ENCODE measurements at regions not wholly inside any gene's neighbourhood (a gene's known extent, or its start where the extent isn't known, plus 50 kb on each side); places are given as distances from the start of the nearest gene placed in this dataset.

- intact Hi-C loops (cut with DNase I), result no loop called here
- ATAC-seq, result no peak
Observed at GRCh38 chr9:2925016-2925415, 81.1 kb upstream of the PUM3 start.

GRCh38 chr9:2924380-2924768, 80.5 kb upstream of the PUM3 start:
- Histone ChIP-seq H3K27ac (no peak overlapping the region), H3K9me3 (no peaks in the 10 kb centered on the region), H3K4me3 (no peak overlapping the region), H3K27me3 (ENCODE audit: low read depth) (no peaks in the 10 kb centered on the region), H3K36me3 (no peaks in the 10 kb centered on the region), H3K4me1 (no peaks in the 10 kb centered on the region)
- no peak for TF ChIP-seq CTCF (IDR thresholded peaks at IDR 0.05)
- no peak for DNase-seq
- intact Hi-C loops (cut with DNase I), result no loop called here
- no peak for ATAC-seq

More at GRCh38 chr9:2925016-2925415, 81.1 kb upstream of the PUM3 start:
- Histone ChIP-seq H3K36me3 (no peaks in the 10 kb centered on the region), H3K9me3 (no peaks in the 10 kb centered on the region), H3K4me1 (no peaks in the 10 kb centered on the region), H3K27ac (no peak overlapping the region), H3K4me3 (no peak overlapping the region), H3K27me3 (ENCODE audit: low read depth) (no peaks in the 10 kb centered on the region)
- DNase-seq, result no peak
- TF ChIP-seq CTCF (IDR thresholded peaks at IDR 0.05), result no peak

- no peak overlapping the region for H3K27ac ChIP-seq
- no peaks in the 10 kb centered on the region for H3K36me3 ChIP-seq
- DNase-seq, result no peak
Observed at GRCh38 chr9:2923766-2924379, 80.0 kb upstream of the PUM3 start.

GRCh38 chr9:2919347-2919746, 75.5 kb upstream of the PUM3 start:
- Histone ChIP-seq H3K27me3 (ENCODE audit: low read depth) (no peaks in the 10 kb centered on the region), H3K9me3 (no peaks in the 10 kb centered on the region), H3K4me3 (no peak overlapping the region), H3K27ac (no peak overlapping the region), H3K4me1 (no peaks in the 10 kb centered on the region), H3K36me3 (no peaks in the 10 kb centered on the region)
- DNase-seq (no peak), ATAC-seq (no peak)
- intact Hi-C loops (cut with DNase I), result no loop called here
- no peak for TF ChIP-seq CTCF (IDR thresholded peaks at IDR 0.05)

More at GRCh38 chr9:2923766-2924379, 80.0 kb upstream of the PUM3 start:
- no peaks in the 10 kb centered on the region for H3K9me3 ChIP-seq
- no peaks in the 10 kb centered on the region for H3K27me3 ChIP-seq (ENCODE audit: low read depth)
- intact Hi-C loops (cut with DNase I), result no loop called here
- no peaks in the 10 kb centered on the region for H3K4me1 ChIP-seq
- no peak overlapping the region for H3K4me3 ChIP-seq
- TF ChIP-seq CTCF (IDR thresholded peaks at IDR 0.05), result no peak
- no peak for ATAC-seq

- no peaks in the 10 kb centered on the region for H3K4me1 ChIP-seq
- H3K4me3 ChIP-seq, result no peak overlapping the region
- no peaks in the 10 kb centered on the region for H3K27me3 ChIP-seq (ENCODE audit: low read depth)
- TF ChIP-seq CTCF (IDR thresholded peaks at IDR 0.05), result no peak
- no peak overlapping the region for H3K27ac ChIP-seq
- intact Hi-C loops (cut with DNase I), result no loop called here
- no peaks in the 10 kb centered on the region for H3K9me3 ChIP-seq
- no peaks in the 10 kb centered on the region for H3K36me3 ChIP-seq
- DNase-seq, result no peak
- no peak for ATAC-seq
Observed at GRCh38 chr9:2916382-2916985, 72.6 kb upstream of the PUM3 start.

All from lower lobe of right lung (tissue), 2 donors.